Effector memory CD4-positive, alpha-beta T cell (primary cell): ENCODE measurements at regions not wholly inside any gene's neighbourhood (a gene's known extent, or its start where the extent isn't known, plus 50 kb on each side); places are given as distances from the start of the nearest gene placed in this dataset.

Experiments
- DNase-seq, 3 donors: peaks; one replicate each; pipeline ENCODE4 v3.0.0-alpha.2; 2020
- H3K27ac ChIP-seq: 2 replicates; pipeline ENCODE4 v1.7.0; 2013; ENCODE audit warnings: mild to moderate bottlenecking, low read length, moderate library complexity; ENCODE audit not compliant: insufficient read depth, poor library complexity, severe bottlenecking
- H3K27me3 ChIP-seq: replicated peaks from 2 replicates; pipeline ENCODE4 v1.7.0; 2013; ENCODE audit warnings: mild to moderate bottlenecking, low read length; ENCODE audit not compliant: insufficient read depth, control insufficient read depth, poor library complexity, severe bottlenecking
- H3K36me3 ChIP-seq: 2 replicates; pipeline ENCODE4 v1.7.0; 2013; ENCODE audit warnings: mild to moderate bottlenecking, low read length, moderate library complexity; ENCODE audit not compliant: control insufficient read depth, insufficient read depth
- H3K4me1 ChIP-seq: 2 replicates; pipeline ENCODE4 v1.7.0; 2013; ENCODE audit warnings: low read length, mild to moderate bottlenecking; ENCODE audit not compliant: control insufficient read depth, insufficient read depth, poor library complexity, severe bottlenecking
- H3K4me3 ChIP-seq: 2 replicates; pipeline ENCODE4 v1.7.0; 2013; ENCODE audit warnings: low read length, low read depth, mild to moderate bottlenecking; ENCODE audit not compliant: insufficient read depth, poor library complexity, severe bottlenecking
- H3K9me3 ChIP-seq: 2 replicates; pipeline ENCODE4 v1.7.0; 2013; ENCODE audit warnings: mild to moderate bottlenecking, low read length, moderate library complexity; ENCODE audit not compliant: control insufficient read depth

- Histone ChIP-seq H3K27ac (no peak overlapping the region), H3K4me1 (no peaks in the 10 kb centered on the region), H3K4me3 (no peak overlapping the region), H3K36me3 (no peaks in the 10 kb centered on the region), H3K27me3 (no peaks in the 10 kb centered on the region), H3K9me3 (no peaks in the 10 kb centered on the region)
- DNase-seq: no peak
Observed at GRCh38 chr3:115475178-115476041, 147.9 kb upstream of the GAP43 start.

DNA sequence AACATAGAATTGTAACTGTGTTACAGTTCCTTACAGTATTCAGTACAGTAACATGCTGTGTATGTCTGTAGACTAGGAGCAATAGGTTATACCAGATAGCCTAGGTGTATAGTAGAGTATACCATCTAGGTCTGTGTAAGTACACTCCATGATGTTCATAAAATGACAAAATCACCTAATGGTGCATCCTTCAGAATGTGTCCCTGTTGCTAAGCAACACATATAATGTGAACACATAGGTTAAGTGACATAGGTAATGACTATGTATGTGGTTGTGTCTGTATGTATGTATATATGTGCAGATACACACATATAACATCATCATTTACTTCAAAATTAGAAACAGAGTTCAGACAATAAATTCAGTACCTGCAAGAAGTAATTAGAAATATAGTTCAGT is 146.8 kb upstream of the GAP43 start:
- DNase-seq: no peak
- Histone ChIP-seq H3K27me3 (no peaks in the 10 kb centered on the region), H3K9me3 (no peaks in the 10 kb centered on the region), H3K4me1 (no peaks in the 10 kb centered on the region), H3K27ac (no peak overlapping the region), H3K36me3 (no peaks in the 10 kb centered on the region), H3K4me3 (no peak overlapping the region)

DNA sequence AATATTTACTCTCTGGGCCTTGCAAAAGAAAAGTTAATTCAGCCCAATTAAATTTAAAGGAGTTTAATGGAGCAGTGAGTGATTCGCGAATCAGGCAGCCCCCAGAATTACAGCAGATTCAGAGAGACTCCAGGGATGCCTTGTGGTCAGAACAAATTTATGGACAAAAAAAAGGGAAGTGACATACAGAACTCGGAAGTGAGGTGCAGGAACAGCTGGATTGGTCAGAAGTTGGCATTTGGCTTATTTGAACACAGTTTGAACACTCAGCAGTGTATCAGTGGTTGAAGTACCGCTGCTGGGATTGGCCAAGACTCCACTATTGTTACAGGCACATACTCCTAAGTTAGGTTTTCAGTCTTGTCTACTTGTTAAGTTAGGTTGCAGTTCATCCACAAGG is 145.0 kb upstream of the GAP43 start:
- Histone ChIP-seq H3K9me3 (no peaks in the 10 kb centered on the region), H3K36me3 (no peaks in the 10 kb centered on the region), H3K27ac (no peak overlapping the region), H3K27me3 (no peaks in the 10 kb centered on the region), H3K4me3 (no peak overlapping the region), H3K4me1 (no peaks in the 10 kb centered on the region)
- no peak for DNase-seq

- Histone ChIP-seq H3K9me3 (no peaks in the 10 kb centered on the region), H3K4me1 (no peaks in the 10 kb centered on the region), H3K4me3 (no peak overlapping the region), H3K36me3 (no peaks in the 10 kb centered on the region), H3K27me3 (no peaks in the 10 kb centered on the region), H3K27ac (no peak overlapping the region)
- DNase-seq: no peak
Observed at GRCh38 chr3:115486880-115487279, 136.4 kb upstream of the GAP43 start.

DNA sequence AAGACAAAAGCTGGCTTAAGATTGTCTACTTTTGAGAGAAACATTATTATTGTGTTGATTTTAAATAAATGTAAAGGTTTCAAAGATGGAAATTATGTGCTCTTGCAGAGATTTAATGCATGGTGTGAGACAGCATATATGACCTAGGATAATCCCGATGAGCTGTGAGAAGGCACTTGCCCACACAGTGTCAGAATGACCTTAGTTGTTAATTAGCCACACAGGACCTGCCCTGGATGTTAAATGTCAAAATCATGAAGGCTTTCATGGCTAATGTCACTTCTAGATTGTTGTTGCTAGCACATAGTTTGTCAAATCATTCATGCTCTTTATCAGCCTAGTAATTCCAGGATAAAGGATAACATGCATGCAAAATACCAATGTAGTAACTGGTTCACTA is 135.3 kb upstream of the GAP43 start:
- no peak overlapping the region for H3K4me3 ChIP-seq
- H3K27ac ChIP-seq: no peak overlapping the region
- no peak for DNase-seq
- no peaks in the 10 kb centered on the region for H3K4me1 ChIP-seq
- no peaks in the 10 kb centered on the region for H3K27me3 ChIP-seq
- H3K36me3 ChIP-seq: no peaks in the 10 kb centered on the region
- no peaks in the 10 kb centered on the region for H3K9me3 ChIP-seq

DNA sequence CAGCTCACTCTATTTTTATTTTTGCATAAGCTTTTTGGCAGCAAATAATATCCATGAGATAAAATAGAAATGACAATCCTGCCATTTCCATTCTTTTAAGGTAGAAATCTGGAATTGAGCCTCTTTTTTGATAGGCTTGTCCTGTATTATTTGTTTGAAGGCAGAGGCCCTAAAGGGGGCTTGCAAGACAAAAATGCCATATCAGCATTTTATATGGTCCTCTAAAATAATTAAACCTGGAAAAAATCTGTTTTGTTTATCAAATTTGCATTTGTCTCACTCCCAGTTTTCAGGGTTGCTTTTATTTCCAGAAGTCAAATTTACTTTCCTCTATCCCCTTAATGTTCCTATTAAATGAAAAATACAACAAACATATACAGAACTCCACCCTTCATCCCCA is 134.9 kb upstream of the GAP43 start:
- Histone ChIP-seq H3K9me3 (no peaks in the 10 kb centered on the region), H3K4me1 (no peaks in the 10 kb centered on the region), H3K27me3 (no peaks in the 10 kb centered on the region), H3K4me3 (no peak overlapping the region), H3K36me3 (no peaks in the 10 kb centered on the region), H3K27ac (no peak overlapping the region)
- no peak for DNase-seq

DNA sequence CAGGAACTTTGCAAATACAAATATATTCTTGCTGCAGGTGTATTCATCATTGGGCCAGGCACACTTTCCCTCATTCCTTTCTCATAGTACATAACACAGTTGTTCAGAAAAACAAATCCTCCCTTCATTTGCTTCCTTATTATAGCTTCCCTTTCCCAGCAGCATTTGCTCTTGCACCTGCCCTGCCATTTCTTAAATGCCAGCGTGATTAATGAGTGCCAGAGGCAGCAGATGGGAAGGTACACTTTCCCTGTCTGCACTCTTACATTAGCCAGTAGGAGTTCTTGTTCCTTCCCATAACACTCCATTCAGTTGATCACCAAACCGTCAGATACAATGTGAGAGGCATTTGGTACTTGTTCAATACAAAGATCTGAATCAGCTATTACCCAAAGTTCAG is 128.5 kb upstream of the GAP43 start:
- Histone ChIP-seq H3K9me3 (no peaks in the 10 kb centered on the region), H3K27ac (no peak overlapping the region), H3K4me3 (no peak overlapping the region), H3K27me3 (no peaks in the 10 kb centered on the region), H3K4me1 (no peaks in the 10 kb centered on the region), H3K36me3 (no peaks in the 10 kb centered on the region)
- no peak for DNase-seq

GRCh38 chr3:115498421-115498820 is 124.9 kb upstream of the GAP43 start:
- Histone ChIP-seq H3K4me1 (no peaks in the 10 kb centered on the region), H3K4me3 (no peak overlapping the region), H3K36me3 (no peaks in the 10 kb centered on the region), H3K27ac (no peak overlapping the region), H3K9me3 (no peaks in the 10 kb centered on the region), H3K27me3 (no peaks in the 10 kb centered on the region)
- no peak for DNase-seq

- Histone ChIP-seq H3K4me3 (no peak overlapping the region), H3K36me3 (no peaks in the 10 kb centered on the region), H3K4me1 (no peaks in the 10 kb centered on the region), H3K27ac (no peak overlapping the region), H3K9me3 (no peaks in the 10 kb centered on the region), H3K27me3 (no peaks in the 10 kb centered on the region)
- no peak for DNase-seq
Observed at GRCh38 chr3:115498898-115499297, 124.4 kb upstream of the GAP43 start.

DNA sequence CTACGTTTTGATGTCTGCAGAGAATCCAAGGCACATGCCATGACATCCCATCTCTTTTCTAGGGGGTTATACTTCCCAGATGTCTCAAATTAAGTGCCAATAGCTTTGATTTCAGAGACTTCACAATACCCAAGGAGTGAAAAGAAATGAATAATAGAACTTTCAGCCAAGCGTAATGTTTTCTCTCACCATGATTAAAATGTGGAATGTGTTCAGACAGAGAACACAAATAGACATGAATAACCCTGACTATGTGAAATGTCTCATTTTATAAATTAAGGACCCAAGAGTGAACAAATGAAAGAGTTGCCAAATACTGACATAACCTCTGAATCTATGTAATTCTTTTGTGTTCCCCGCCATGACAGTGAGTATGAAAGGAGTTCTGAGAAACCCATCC is 123.6 kb upstream of the GAP43 start:
- Histone ChIP-seq H3K27ac (no peak overlapping the region), H3K4me1 (no peaks in the 10 kb centered on the region), H3K9me3 (no peaks in the 10 kb centered on the region), H3K27me3 (no peaks in the 10 kb centered on the region), H3K36me3 (no peaks in the 10 kb centered on the region), H3K4me3 (no peak overlapping the region)
- DNase-seq: no peak
